Glutamatergic neuron (in vitro differentiated cells): ENCODE measurements at regions not wholly inside any gene's neighbourhood (a gene's known extent, or its start where the extent isn't known, plus 50 kb on each side); places are given as distances from the start of the nearest gene placed in this dataset.

Experiments used
- DNase-seq: peaks from one replicate; pipeline ENCODE4 v3.0.0; 2022
- H3K27ac Mint-ChIP-seq: one replicate; pipeline ENCODE4 v1.8.0; 2020; ENCODE audit warnings: mild to moderate bottlenecking, mixed read lengths, inconsistent platforms; ENCODE audit not compliant: unreplicated experiment
- H3K27me3 Mint-ChIP-seq: one replicate; pipeline ENCODE4 v1.8.0; 2020; ENCODE audit warnings: mild to moderate bottlenecking, moderate library complexity, mixed read lengths, inconsistent platforms; ENCODE audit not compliant: unreplicated experiment
- H3K36me3 Mint-ChIP-seq: one replicate; pipeline ENCODE4 v1.8.0; 2020; ENCODE audit warnings: mild to moderate bottlenecking, mixed read lengths, inconsistent platforms; ENCODE audit not compliant: unreplicated experiment
- H3K4me1 Mint-ChIP-seq: one replicate; pipeline ENCODE4 v1.8.0; 2020; ENCODE audit warnings: mild to moderate bottlenecking, low read depth, mixed read lengths, inconsistent platforms; ENCODE audit not compliant: unreplicated experiment
- H3K4me3 Mint-ChIP-seq: one replicate; pipeline ENCODE4 v1.8.0; 2020; ENCODE audit warnings: mild to moderate bottlenecking, mixed read lengths, inconsistent platforms; ENCODE audit not compliant: unreplicated experiment
- H3K9me3 Mint-ChIP-seq: one replicate; pipeline ENCODE4 v1.8.0; 2020; ENCODE audit warnings: mild to moderate bottlenecking, moderate library complexity, mixed read lengths, inconsistent platforms; ENCODE audit not compliant: unreplicated experiment
- CTCF ChIP-seq: fragments of 200-600 bp; sonication (generic); IDR thresholded peaks from one replicate; pipeline ENCODE4 v1.5.0; 2021; ENCODE audit not compliant: partially characterized antibody, unreplicated experiment

DNA sequence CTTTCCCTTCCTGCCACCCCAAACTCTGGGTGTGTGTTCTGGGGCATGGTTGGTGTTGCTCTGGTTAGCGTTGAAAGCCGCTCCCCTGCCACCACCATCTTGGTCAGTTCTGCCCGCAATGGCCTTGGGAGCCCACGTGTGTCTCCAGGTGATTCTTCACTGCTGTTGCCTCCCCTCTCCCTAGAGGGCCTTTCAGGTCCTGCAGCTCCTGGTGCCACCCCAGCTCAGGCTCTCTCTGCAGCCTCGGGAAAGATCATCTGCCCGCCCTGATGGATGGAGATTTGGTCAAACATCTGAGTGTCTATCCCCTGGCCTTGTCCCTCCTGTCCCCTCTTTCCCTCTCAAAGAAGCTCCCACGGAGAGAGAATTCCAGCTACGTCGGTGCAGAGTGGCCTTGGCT lies 241.3 kb downstream of the RBFOX3 start:
- peaks cover 26% of the 10 kb centered on the region for H3K27me3 Mint-ChIP-seq
- no peak overlapping the region for H3K4me3 Mint-ChIP-seq
- peaks cover 42% of the 10 kb centered on the region for H3K4me1 Mint-ChIP-seq
- DNase-seq = no peak
- peaks cover 19% of the 10 kb centered on the region for H3K9me3 Mint-ChIP-seq
- no peaks in the 10 kb centered on the region for H3K36me3 Mint-ChIP-seq
- no peak overlapping the region for H3K27ac Mint-ChIP-seq
- no peak for TF ChIP-seq CTCF

- Mint-ChIP-seq H3K36me3 (no peaks in the 10 kb centered on the region), H3K27me3 (peaks cover 28% of the 10 kb centered on the region), H3K27ac (no peak overlapping the region), H3K4me1 (peaks cover 40% of the 10 kb centered on the region), H3K9me3 (peaks cover 23% of the 10 kb centered on the region), H3K4me3 (no peak overlapping the region)
- TF ChIP-seq CTCF = no peak
- no peak for DNase-seq
These were observed 241.8 kb downstream of the RBFOX3 start for GRCh38 chr17:79369001-79369400.

GRCh38 chr17:79368521-79368920 lies 242.3 kb downstream of the RBFOX3 start:
- Mint-ChIP-seq H3K4me3 (no peak overlapping the region), H3K27me3 (peaks cover 27% of the 10 kb centered on the region), H3K4me1 (peaks cover 36% of the 10 kb centered on the region), H3K9me3 (peaks cover 26% of the 10 kb centered on the region), H3K36me3 (no peaks in the 10 kb centered on the region), H3K27ac (no peak overlapping the region)
- no peak for TF ChIP-seq CTCF
- no peak for DNase-seq

DNA sequence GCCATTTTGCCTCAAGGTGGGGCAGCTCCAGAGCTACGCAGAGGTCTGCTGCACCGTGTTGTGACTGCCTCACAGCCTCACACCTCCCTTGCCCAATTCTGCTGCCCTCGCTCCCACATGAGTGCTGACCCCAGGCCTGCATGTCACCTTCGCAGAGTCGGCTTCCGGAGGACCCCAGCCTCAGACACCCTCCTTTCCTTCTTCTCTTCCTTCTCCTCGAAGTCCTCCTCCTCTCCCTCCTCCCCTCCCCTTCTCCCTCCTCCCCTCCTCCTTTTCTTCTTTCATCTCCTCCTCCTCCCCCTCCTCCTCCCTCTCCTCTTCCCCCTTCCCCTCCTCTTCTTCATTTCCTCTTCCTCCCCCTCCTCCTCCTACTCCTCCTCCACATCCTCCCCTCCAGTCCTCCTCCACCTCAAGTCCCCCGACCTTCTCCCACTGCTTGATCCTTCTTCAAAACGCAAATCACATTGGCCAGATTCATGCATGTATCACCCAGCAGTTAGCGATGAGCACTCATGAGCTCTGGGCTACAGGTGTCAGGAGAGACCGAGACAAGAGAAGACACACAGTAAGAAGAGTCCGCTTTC lies 243.8 kb downstream of the RBFOX3 start:
- no peak for DNase-seq
- Mint-ChIP-seq H3K27me3 (peaks cover 26% of the 10 kb centered on the region), H3K9me3 (peaks cover 30% of the 10 kb centered on the region), H3K4me3 (no peak overlapping the region), H3K27ac (peak overlapping the region; percentile 46), H3K36me3 (no peaks in the 10 kb centered on the region), H3K4me1 (peaks cover 38% of the 10 kb centered on the region)
- TF ChIP-seq CTCF = no peak

DNA sequence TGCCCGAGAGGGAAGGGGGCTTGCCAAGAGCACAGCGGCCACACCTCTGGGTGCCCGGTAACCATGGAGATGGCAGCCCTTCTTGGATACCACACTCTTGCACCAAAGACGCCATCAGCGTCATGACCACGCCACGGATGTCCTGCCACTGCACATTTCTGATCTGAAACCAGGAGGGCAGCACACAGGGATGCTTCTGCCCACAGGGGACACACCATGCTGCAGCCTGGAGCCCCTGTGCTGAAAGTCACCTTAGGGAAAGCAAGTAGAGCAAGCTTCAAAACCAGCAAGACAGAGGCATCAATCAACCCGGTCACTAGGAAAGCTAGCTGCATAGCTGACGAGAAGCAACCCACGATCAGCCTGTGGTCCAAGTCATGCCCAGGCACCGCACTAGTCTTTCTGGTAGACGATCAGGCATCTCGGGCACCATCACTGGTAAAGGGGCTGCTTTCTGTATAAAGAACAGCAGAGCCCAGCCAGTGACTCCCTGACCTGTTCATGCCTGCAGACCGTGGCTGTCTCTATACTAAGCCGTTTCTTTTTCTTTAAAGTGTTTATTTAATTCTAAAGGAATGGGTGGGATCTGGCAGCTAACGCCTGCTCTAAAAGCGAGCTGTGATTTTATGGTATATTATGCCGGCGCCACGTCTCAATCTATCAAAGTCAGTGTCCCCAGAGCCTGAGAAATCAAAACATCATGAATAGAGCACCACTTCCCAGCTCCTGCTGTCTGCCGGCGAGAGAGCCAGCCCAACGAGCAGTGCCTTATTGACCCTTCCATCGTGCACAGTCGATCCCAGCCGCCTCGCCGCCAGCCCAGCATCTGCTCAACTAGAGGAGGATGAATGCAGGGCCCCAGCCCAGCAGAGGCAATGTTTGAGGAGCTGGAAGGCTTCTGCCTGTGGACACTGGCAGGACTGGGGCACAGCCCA lies 244.7 kb downstream of the RBFOX3 start:
- TF ChIP-seq CTCF = no peak
- Mint-ChIP-seq H3K9me3 (peaks cover 27% of the 10 kb centered on the region), H3K36me3 (no peaks in the 10 kb centered on the region), H3K27ac (peak overlapping the region; percentile 53), H3K4me3 (no peak overlapping the region), H3K27me3 (peaks cover 31% of the 10 kb centered on the region), H3K4me1 (peaks cover 47% of the 10 kb centered on the region)
- peak; percentile 82 for DNase-seq
